HepG2 (cell line): ENCODE measurements at regions not wholly inside any gene's neighbourhood (a gene's known extent, or its start where the extent isn't known, plus 50 kb on each side); places are given as distances from the start of the nearest gene placed in this dataset.
A peak's percentile ranks its signal among the peaks of the same experiment; 100 is the strongest.

Source experiments
- ATAC-seq: fragments of 200-7000 bp; cut with Tn5 transposase; 3 replicates; pipeline ENCODE4 v1.9.1; 2020; ENCODE audit warnings: mild to moderate bottlenecking, moderate library complexity
- BruUV-seq: library from RNA; stranded (reverse); fragments of 400-500 nt; replicated peaks from 2 replicates; lab custom pipeline; 2021; lab: Mats Ljungman, UMichigan
- CTCF ChIA-PET: fragments of 300-600 bp; formaldehyde crosslinking; extraction: SDS; loops from one replicate; lab custom pipeline; 2021; ENCODE audit warnings: low total read pairs, inconsistent platforms, low intra/inter-chr PET ratio; lab: Yijun Ruan, JAX
- POLR2A ChIA-PET: fragments of 350-600 bp; sonication (Branson Sonifier 250); formaldehyde crosslinking; loops from one replicate; lab custom pipeline; 2020; ENCODE audit warnings: antibody characterized with exemption, inconsistent platforms; lab: Yijun Ruan, JAX
- DNase-seq: peaks from one replicate; pipeline ENCODE4 v3.0.0-alpha.2; 2015; ENCODE audit warnings: low spot score
- FAIRE-seq: peaks from 3 replicates; lab custom pipeline; 2011; peaks lifted over from hg19 to GRCh38; lab: Jason Lieb, UNC
- H2AFZ ChIP-seq: one replicate; pipeline ENCODE4 v1.6.1; 2011; ENCODE audit warnings: low read length, inconsistent platforms
- H3K27ac ChIP-seq: fragments of 300-600 bp; 3 replicates; pipeline ENCODE4 v1.8.0; 2011; ENCODE audit warnings: mixed run types, mild to moderate bottlenecking, mixed read lengths, low read length, inconsistent platforms; ENCODE audit not compliant: insufficient read depth; ENCODE audit errors: extremely low read length
- H3K27me3 ChIP-seq, 2 experiments: fragments of 200-600 bp in 1 of 2; 2 replicates in 1 of 2; 3 replicates in 1 of 2; pipeline versions ENCODE4 v1.6.0 to v1.8.0; 2011; ENCODE audit warnings: low read length in 2 of 2, mild to moderate bottlenecking in 2 of 2, moderate library complexity in 2 of 2, inconsistent platforms in 1 of 2; ENCODE audit not compliant: insufficient read depth in 2 of 2, control insufficient read depth in 1 of 2
- H3K36me3 ChIP-seq, 2 experiments: fragments of 200-600 bp in 1 of 2; replicated peaks in 1 of 2; 2 replicates in 1 of 2; 3 replicates in 1 of 2; pipeline versions ENCODE4 v1.5.1 to v1.8.0; 2011; ENCODE audit warnings: low read length in 2 of 2, inconsistent platforms in 1 of 2; ENCODE audit not compliant: insufficient read depth in 2 of 2, control insufficient read depth in 1 of 2
- H3K4me1 ChIP-seq: 2 replicates; pipeline ENCODE4 v1.5.1; 2012; ENCODE audit warnings: low read length, inconsistent platforms; ENCODE audit not compliant: insufficient read depth
- H3K4me2 ChIP-seq: 2 replicates; pipeline ENCODE4 v1.6.0; 2011; ENCODE audit warnings: low read depth, low read length, inconsistent platforms
- H3K4me3 ChIP-seq, 3 experiments: fragments of 200-600 bp in 1 of 3; sonication (generic), shearing (Covaris generic) in 1 of 3; replicated peaks in 1 of 3; 2 replicates each; pipeline ENCODE4 v1.5.1; 2011 to 2016; ENCODE audit warnings: low read length in 3 of 3, inconsistent platforms in 2 of 3, low read depth in 2 of 3, mild to moderate bottlenecking in 2 of 3, control low read depth in 1 of 3, mixed read lengths in 1 of 3; ENCODE audit not compliant: insufficient read depth in 1 of 3
- H3K79me2 ChIP-seq: one replicate; pipeline ENCODE4 v1.6.1; 2011; ENCODE audit warnings: low read length, inconsistent platforms; ENCODE audit not compliant: insufficient read depth
- H3K9ac ChIP-seq: 2 replicates; pipeline ENCODE4 v1.6.0; 2011; ENCODE audit warnings: mild to moderate bottlenecking, low read depth, low read length, inconsistent platforms; ENCODE audit not compliant: insufficient read depth
- H3K9me3 ChIP-seq: 2 replicates; pipeline ENCODE4 v1.5.1; 2012; ENCODE audit warnings: mild to moderate bottlenecking, low read length
- H4K20me1 ChIP-seq: 2 replicates; pipeline ENCODE4 v1.6.0; 2011; ENCODE audit warnings: inconsistent platforms, mild to moderate bottlenecking, low read length, moderate library complexity; ENCODE audit not compliant: insufficient read depth
- ELF4 ChIP-seq: sonication (generic); formaldehyde crosslinking; IDR thresholded peaks from 2 replicates; pipeline ENCODE4 v1.5.0; 2020; ENCODE audit warnings: missing genetic modification reagents, mild to moderate bottlenecking, moderate library complexity, borderline replicate concordance
- GABPA ChIP-seq, 2 experiments: IDR thresholded peaks; 2 replicates each; pipeline ENCODE4 v1.6.1; 2011 to 2016; ENCODE audit warnings: low read depth in 2 of 2, low read length in 1 of 2, missing biosample characterization in 1 of 2, missing genetic modification characterization in 1 of 2
- KLF13 ChIP-seq: sonication (generic); formaldehyde crosslinking; IDR thresholded peaks from 2 replicates; pipeline ENCODE4 v1.4.0; 2020; ENCODE audit warnings: mild to moderate bottlenecking, missing genetic modification reagents
- KLF6 ChIP-seq: IDR thresholded peaks from 2 replicates; pipeline ENCODE4 v1.8.0; 2016; ENCODE audit warnings: missing biosample characterization, missing genetic modification reagents
- NFATC3 ChIP-seq: sonication (generic); formaldehyde crosslinking; IDR thresholded peaks from 2 replicates; pipeline ENCODE4 v1.5.1; 2020; ENCODE audit warnings: mild to moderate bottlenecking, missing genetic modification reagents
- NR2C2 ChIP-seq: sonication (generic); formaldehyde crosslinking; IDR thresholded peaks from 2 replicates; pipeline ENCODE4 v1.4.0; 2020; ENCODE audit warnings: missing genetic modification reagents, mild to moderate bottlenecking, moderate library complexity, borderline replicate concordance
- POGZ ChIP-seq: sonication (generic); formaldehyde crosslinking; IDR thresholded peaks from 2 replicates; pipeline ENCODE4 v1.4.0; 2020; ENCODE audit warnings: mild to moderate bottlenecking, missing genetic modification reagents
- POLR2G ChIP-seq: fragments of 200-400 bp; formaldehyde crosslinking; IDR thresholded peaks from 2 replicates; pipeline ENCODE4 v1.6.1; 2018; ENCODE audit warnings: mild to moderate bottlenecking, low read depth, low read length, moderate library complexity
- REPIN1 ChIP-seq: sonication (generic); formaldehyde crosslinking; IDR thresholded peaks from 2 replicates; pipeline ENCODE4 v1.8.0; 2022; ENCODE audit warnings: missing genetic modification reagents, low read depth, mild to moderate bottlenecking, borderline replicate concordance
- RXRA ChIP-seq: sonication (generic); formaldehyde crosslinking; IDR thresholded peaks from 2 replicates; pipeline ENCODE4 v1.5.1; 2020; ENCODE audit warnings: missing genetic modification reagents
- SMARCE1 ChIP-seq: fragments of 450-650 bp; IDR thresholded peaks from 2 replicates; pipeline ENCODE4 v1.6.1; 2017; ENCODE audit warnings: borderline replicate concordance
- STAT5B ChIP-seq: sonication (generic); formaldehyde crosslinking; IDR thresholded peaks from 2 replicates; pipeline ENCODE4 v1.4.0; 2020; ENCODE audit warnings: missing genetic modification reagents
- ZKSCAN8 ChIP-seq: IDR thresholded peaks from 2 replicates; pipeline ENCODE4 v1.6.1; 2016; ENCODE audit warnings: borderline replicate concordance, missing genetic modification reagents, missing compliant biosample characterization
- ZNF788 ChIP-seq: sonication (generic); formaldehyde crosslinking; IDR thresholded peaks from 2 replicates; pipeline ENCODE4 v1.5.0; 2020; ENCODE audit warnings: mild to moderate bottlenecking, missing genetic modification reagents, borderline replicate concordance
- WGBS: methylation state at CpG from one replicate; pipeline ENCODE4 v1.1.6; 2017; ENCODE audit warnings: low lambda C conversion rate; 5-methylcytosine and 5-hydroxymethylcytosine counted together
- in situ Hi-C: cut with HindIII; loops from 2 replicates; pipeline ENCODE4 v1.10.0; 2017; ENCODE audit warnings: low pct_unique_long_range_greater_than_20kb; ENCODE audit not compliant: extremely low pct_ligation_motif_present
- intact Hi-C: fragments of 100-400 bp; cut with micrococcal nuclease; formaldehyde crosslinking; loops from one replicate; pipeline ENCODE4 v1.10.0; 2022; ENCODE audit not compliant: unreplicated experiment
- TF ChIP-seq, protein P1 (sequence below): IDR thresholded peaks from 2 replicates; pipeline ENCODE4 v1.6.1; 2016; ENCODE audit warnings: low read depth, control low read depth
- TF ChIP-seq, protein P2 (sequence below): sonication (generic); formaldehyde crosslinking; IDR thresholded peaks from 2 replicates; pipeline ENCODE4 v1.5.0; 2020; ENCODE audit warnings: missing genetic modification reagents, mild to moderate bottlenecking, borderline replicate concordance
- TF ChIP-seq, protein P3 (sequence below): sonication (generic); formaldehyde crosslinking; IDR thresholded peaks from 2 replicates; pipeline ENCODE4 v1.4.0; 2020; ENCODE audit warnings: low read depth, missing genetic modification reagents

DNA sequence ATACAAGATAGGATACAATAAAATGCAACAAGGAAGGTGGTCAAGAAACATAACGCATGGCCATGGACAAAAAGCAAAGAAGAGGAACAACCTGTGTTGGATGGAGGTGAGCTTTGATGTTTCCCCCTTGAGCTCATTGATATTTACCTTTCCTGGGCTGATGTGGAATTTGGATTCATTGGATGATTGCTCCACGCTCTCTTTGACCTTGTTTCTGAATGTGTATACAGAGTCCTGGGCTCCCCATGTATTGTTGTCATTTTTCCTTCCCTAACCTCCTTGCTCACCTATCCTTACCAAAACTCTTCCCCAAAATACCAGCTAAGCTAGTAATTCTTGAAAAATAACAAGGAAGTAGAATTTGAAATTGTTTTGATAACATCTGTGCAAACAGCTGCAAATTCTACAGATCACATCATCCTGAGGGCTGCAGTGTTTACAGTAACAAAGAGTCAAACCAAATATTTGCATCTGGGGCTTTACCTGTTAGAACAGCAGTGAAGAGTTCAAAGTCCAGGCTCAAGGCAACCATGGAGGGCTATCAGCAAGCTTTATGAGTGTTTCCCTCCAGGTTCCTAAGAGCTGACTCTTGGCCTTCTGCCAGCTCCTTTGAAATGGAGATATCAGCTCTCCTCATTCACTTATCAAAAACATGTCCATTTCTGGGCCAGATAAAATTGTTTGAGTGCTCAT lies 214.3 kb upstream of the MARCKS start:
- 7% methylated on average over 2 of the region's 2 CpGs for WGBS
- no peaks in the 10 kb centered on the region for H3K36me3 ChIP-seq
- peaks cover 75% of the 10 kb centered on the region for H3K4me1 ChIP-seq
- ATAC-seq (peak; percentile 94), FAIRE-seq (peak; percentile 99), DNase-seq (peak; percentile 100)
- BruUV-seq, result no TSS peak
- no peak overlapping the region for H2AFZ ChIP-seq
- H3K27me3 ChIP-seq, result no peaks in the 10 kb centered on the region
- no peaks in the 10 kb centered on the region for H3K9me3 ChIP-seq
- POLR2A ChIA-PET, result interaction anchor here (0.6 to 2.7 kb wide), 29 partner anchors 10 to 763 kb away, joined by 3 to 82 read pairs (median 4); no protein-coding TSS in a partner anchor
- peak overlapping the region; percentile 99 for H3K27ac ChIP-seq
- H3K9ac ChIP-seq, result peak overlapping the region; percentile 83
- in situ Hi-C loops (no loop called here), intact Hi-C loops (loop anchor here (1.0 to 5.0 kb wide), 5 partner anchors 26 to 336 kb away; no protein-coding TSS in a partner anchor)
- CTCF ChIA-PET, result no interaction called here
- peak overlapping the region in 1 of 3 experiments; percentile 44; a peak in 1 of 6 replicates for H3K4me3 ChIP-seq
- no peaks in the 10 kb centered on the region for H4K20me1 ChIP-seq
- H3K4me2 ChIP-seq, result peak overlapping the region; percentile 69
- H3K79me2 ChIP-seq, result no peaks in the 10 kb centered on the region
- TF ChIP-seq NFATC3 (CRISPR knock-in tag) (no peak), POLR2G (peak; percentile 6; the same call in 1 of the 2 replicates), KLF6 (CRISPR knock-in tag) (no peak; the same call in 1 of the 2 replicates), ZNF788 (CRISPR knock-in tag) (peak; percentile 36; the same call in 1 of the 2 replicates), ELF4 (peak; percentile 74; the same call in 1 of the 2 replicates), ZKSCAN8 (CRISPR knock-in tag) (peak; percentile 69; the same call in 1 of the 2 replicates), NR2C2 (CRISPR knock-in tag) (peak; percentile 68; the same call in 1 of the 2 replicates), POGZ (peak; percentile 93), STAT5B (CRISPR knock-in tag) (peak; percentile 30; the same call in 1 of the 2 replicates), REPIN1 (CRISPR knock-in tag) (peak; percentile 81), KLF13 (CRISPR knock-in tag) (no peak), SMARCE1 (peak; percentile 27; the same call in 1 of the 2 replicates), GABPA (IDR thresholded peaks at IDR 0.05; ENCODE audit: low read depth, low read length) (no peak), GABPA (CRISPR knock-in tag; IDR thresholded peaks at IDR 0.05; ENCODE audit: low read depth) (peak; percentile 35; the same call in 1 of the 2 replicates), RXRA (CRISPR knock-in tag) (peak; percentile 53; the same call in 1 of the 2 replicates)
- TF ChIP-seq, protein P1, sequence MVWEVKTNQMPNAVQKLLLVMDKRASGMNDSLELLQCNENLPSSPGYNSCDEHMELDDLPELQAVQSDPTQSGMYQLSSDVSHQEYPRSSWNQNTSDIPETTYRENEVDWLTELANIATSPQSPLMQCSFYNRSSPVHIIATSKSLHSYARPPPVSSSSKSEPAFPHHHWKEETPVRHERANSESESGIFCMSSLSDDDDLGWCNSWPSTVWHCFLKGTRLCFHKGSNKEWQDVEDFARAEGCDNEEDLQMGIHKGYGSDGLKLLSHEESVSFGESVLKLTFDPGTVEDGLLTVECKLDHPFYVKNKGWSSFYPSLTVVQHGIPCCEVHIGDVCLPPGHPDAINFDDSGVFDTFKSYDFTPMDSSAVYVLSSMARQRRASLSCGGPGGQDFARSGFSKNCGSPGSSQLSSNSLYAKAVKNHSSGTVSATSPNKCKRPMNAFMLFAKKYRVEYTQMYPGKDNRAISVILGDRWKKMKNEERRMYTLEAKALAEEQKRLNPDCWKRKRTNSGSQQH (CRISPR knock-in tag), result peak; percentile 63; the same call in 1 of the 2 replicates
- TF ChIP-seq, protein P2, sequence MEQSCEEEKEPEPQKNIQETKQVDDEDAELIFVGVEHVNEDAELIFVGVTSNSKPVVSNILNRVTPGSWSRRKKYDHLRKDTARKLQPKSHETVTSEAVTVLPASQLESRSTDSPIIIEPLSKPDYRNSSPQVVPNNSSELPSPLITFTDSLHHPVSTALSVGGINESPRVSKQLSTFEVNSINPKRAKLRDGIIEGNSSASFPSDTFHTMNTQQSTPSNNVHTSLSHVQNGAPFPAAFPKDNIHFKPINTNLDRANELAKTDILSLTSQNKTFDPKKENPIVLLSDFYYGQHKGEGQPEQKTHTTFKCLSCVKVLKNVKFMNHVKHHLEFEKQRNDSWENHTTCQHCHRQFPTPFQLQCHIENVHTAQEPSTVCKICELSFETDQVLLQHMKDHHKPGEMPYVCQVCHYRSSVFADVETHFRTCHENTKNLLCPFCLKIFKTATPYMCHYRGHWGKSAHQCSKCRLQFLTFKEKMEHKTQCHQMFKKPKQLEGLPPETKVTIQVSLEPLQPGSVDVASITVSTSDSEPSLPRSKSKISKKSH (CRISPR knock-in tag), result no peak
- TF ChIP-seq, protein P3, sequence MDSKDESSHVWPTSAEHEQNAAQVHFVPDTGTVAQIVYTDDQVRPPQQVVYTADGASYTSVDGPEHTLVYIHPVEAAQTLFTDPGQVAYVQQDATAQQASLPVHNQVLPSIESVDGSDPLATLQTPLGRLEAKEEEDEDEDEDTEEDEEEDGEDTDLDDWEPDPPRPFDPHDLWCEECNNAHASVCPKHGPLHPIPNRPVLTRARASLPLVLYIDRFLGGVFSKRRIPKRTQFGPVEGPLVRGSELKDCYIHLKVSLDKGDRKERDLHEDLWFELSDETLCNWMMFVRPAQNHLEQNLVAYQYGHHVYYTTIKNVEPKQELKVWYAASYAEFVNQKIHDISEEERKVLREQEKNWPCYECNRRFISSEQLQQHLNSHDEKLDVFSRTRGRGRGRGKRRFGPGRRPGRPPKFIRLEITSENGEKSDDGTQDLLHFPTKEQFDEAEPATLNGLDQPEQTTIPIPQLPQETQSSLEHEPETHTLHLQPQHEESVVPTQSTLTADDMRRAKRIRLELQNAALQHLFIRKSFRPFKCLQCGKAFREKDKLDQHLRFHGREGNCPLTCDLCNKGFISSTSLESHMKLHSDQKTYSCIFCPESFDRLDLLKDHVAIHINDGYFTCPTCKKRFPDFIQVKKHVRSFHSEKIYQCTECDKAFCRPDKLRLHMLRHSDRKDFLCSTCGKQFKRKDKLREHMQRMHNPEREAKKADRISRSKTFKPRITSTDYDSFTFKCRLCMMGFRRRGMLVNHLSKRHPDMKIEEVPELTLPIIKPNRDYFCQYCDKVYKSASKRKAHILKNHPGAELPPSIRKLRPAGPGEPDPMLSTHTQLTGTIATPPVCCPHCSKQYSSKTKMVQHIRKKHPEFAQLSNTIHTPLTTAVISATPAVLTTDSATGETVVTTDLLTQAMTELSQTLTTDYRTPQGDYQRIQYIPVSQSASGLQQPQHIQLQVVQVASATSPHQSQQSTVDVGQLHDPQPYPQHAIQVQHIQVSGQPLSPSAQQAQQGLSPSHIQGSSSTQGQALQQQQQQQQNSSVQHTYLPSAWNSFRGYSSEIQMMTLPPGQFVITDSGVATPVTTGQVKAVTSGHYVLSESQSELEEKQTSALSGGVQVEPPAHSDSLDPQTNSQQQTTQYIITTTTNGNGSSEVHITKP (CRISPR knock-in tag), result peak; percentile 81
